CD4-positive, alpha-beta T cell (primary cell): ENCODE measurements at regions not wholly inside any gene's neighbourhood (a gene's known extent, or its start where the extent isn't known, plus 50 kb on each side); places are given as distances from the start of the nearest gene placed in this dataset.
A peak's percentile ranks its signal among the peaks of the same experiment; 100 is the strongest.
"Not testable (repeated sequence)": the region's sequence is repeated elsewhere in the genome, so short reads cannot be mapped to it uniquely, and the experiment has no call there.

Source experiments
- ATAC-seq: fragments of 200-7000 bp; cut with Tn5 transposase; one replicate; pipeline ENCODE4 v1.10.0; 2022; ENCODE audit warnings: mild to moderate bottlenecking; ENCODE audit not compliant: poor library complexity
- CTCF ChIA-PET: fragments of 350-600 bp; sonication (Branson Sonifier 250); formaldehyde crosslinking; loops from one replicate; lab custom pipeline; 2021; ENCODE audit warnings: antibody characterized with exemption, inconsistent platforms; lab: Charles Lee
- POLR2A ChIA-PET: fragments of 350-600 bp; sonication (Branson Sonifier 250); formaldehyde crosslinking; loops from one replicate; lab custom pipeline; 2021; ENCODE audit warnings: antibody characterized with exemption, inconsistent platforms; lab: Charles Lee
- DNase-seq, 14 experiments: peaks; one replicate each; pipeline ENCODE4 v3.0.0-alpha.2; 2013 to 2020; ENCODE audit warnings: mixed read lengths in 2 of 14
- H3K27ac ChIP-seq, 2 donors: one replicate each; pipeline versions ENCODE4 v1.5.1 to v1.7.0; 2013; ENCODE audit warnings: low read length in 2 of 2, low read depth in 1 of 2, mild to moderate bottlenecking in 1 of 2
- H3K27me3 ChIP-seq, 2 experiments: 1 replicate in 1 of 2; 2 replicates in 1 of 2; pipeline versions ENCODE4 v1.6.1 to v1.7.0; 2013; ENCODE audit warnings: low read length in 2 of 2, control low read depth in 1 of 2, mild to moderate bottlenecking in 1 of 2, moderate library complexity in 1 of 2; ENCODE audit not compliant: insufficient read depth in 2 of 2, control insufficient read depth in 1 of 2
- H3K36me3 ChIP-seq: one replicate; pipeline ENCODE4 v1.6.1; 2013; ENCODE audit warnings: low read length, control low read depth; ENCODE audit not compliant: insufficient read depth
- H3K4me1 ChIP-seq: one replicate; pipeline ENCODE4 v1.6.1; 2013; ENCODE audit warnings: low read length, control low read depth; ENCODE audit not compliant: insufficient read depth
- H3K4me3 ChIP-seq: one replicate; pipeline ENCODE4 v1.5.1; 2013; ENCODE audit warnings: mild to moderate bottlenecking, low read length, moderate library complexity
- H3K9me3 ChIP-seq, 2 experiments: 1 replicate in 1 of 2; 2 replicates in 1 of 2; pipeline versions ENCODE4 v1.6.1 to v1.7.0; 2013; ENCODE audit warnings: low read length in 2 of 2, mild to moderate bottlenecking in 2 of 2, control low read depth in 1 of 2, moderate library complexity in 1 of 2; ENCODE audit not compliant: control insufficient read depth in 1 of 2, insufficient read depth in 1 of 2
- H3K27ac Mint-ChIP-seq: one replicate; pipeline ENCODE4 v1.8.0; 2020; ENCODE audit warnings: mixed read lengths
- H3K27me3 Mint-ChIP-seq: one replicate; pipeline ENCODE4 v1.8.0; 2021; ENCODE audit warnings: mixed read lengths
- H3K36me3 Mint-ChIP-seq: one replicate; pipeline ENCODE4 v1.8.0; 2021; ENCODE audit warnings: low read depth, mixed read lengths
- H3K4me1 Mint-ChIP-seq: one replicate; pipeline ENCODE4 v1.8.0; 2021; ENCODE audit warnings: low read depth, mixed read lengths
- H3K4me3 Mint-ChIP-seq: one replicate; pipeline ENCODE4 v1.8.0; 2020; ENCODE audit warnings: mild to moderate bottlenecking, mixed read lengths
- H3K9me3 Mint-ChIP-seq: one replicate; pipeline ENCODE4 v1.8.0; 2020; ENCODE audit warnings: mixed read lengths
- intact Hi-C, 2 experiments: fragments of 100-400 bp; cut with DNase I in 1 of 2; cut with micrococcal nuclease in 1 of 2; formaldehyde crosslinking; loops; one replicate each; pipeline versions ENCODE4 v1.15.1 to v1.9.0; 2023 to 2025; cut with DNase I, micrococcal nuclease
- TF ChIP-seq, protein P1 (sequence below): fragments of 200-600 bp; IDR thresholded peaks from one replicate; pipeline ENCODE4 v1.8.0; 2022; ENCODE audit warnings: antibody characterized with exemption, mild to moderate bottlenecking

DNA sequence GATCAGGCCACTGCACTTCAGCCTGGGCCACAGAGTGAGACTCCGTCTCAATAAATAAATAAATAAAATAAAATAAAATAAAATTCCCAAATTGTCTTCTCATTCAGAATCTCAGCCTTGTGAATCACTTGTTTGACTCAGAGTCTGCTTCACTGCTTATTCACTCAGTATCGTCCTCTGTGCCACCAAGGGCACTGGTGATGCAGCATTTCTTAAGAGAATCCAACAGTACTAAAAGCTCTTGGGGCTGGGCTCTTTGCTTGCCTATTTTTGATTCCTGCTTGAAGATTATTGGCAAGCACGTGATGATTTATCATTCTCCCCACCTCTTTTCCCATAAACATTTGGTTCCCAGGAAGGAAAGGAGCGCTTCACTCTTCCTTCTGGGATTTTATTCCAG, 54.8 kb upstream of the HMGB1 start:
- H3K4me1 ChIP-seq, result no peaks in the 10 kb centered on the region
- TF ChIP-seq, protein P1, sequence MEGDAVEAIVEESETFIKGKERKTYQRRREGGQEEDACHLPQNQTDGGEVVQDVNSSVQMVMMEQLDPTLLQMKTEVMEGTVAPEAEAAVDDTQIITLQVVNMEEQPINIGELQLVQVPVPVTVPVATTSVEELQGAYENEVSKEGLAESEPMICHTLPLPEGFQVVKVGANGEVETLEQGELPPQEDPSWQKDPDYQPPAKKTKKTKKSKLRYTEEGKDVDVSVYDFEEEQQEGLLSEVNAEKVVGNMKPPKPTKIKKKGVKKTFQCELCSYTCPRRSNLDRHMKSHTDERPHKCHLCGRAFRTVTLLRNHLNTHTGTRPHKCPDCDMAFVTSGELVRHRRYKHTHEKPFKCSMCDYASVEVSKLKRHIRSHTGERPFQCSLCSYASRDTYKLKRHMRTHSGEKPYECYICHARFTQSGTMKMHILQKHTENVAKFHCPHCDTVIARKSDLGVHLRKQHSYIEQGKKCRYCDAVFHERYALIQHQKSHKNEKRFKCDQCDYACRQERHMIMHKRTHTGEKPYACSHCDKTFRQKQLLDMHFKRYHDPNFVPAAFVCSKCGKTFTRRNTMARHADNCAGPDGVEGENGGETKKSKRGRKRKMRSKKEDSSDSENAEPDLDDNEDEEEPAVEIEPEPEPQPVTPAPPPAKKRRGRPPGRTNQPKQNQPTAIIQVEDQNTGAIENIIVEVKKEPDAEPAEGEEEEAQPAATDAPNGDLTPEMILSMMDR, result no peak
- DNase-seq (no peak), ATAC-seq (no peak)
- Mint-ChIP-seq H3K27me3 (no peaks in the 10 kb centered on the region), H3K4me3 (no peak overlapping the region), H3K27ac (no peak overlapping the region), H3K4me1 (peaks cover 7% of the 10 kb centered on the region), H3K36me3 (no peaks in the 10 kb centered on the region), H3K9me3 (no peaks in the 10 kb centered on the region)
- no peak overlapping the region for H3K4me3 ChIP-seq
- no peaks in the 10 kb centered on the region for H3K9me3 ChIP-seq
- no peak overlapping the region for H3K27ac ChIP-seq
- intact Hi-C loops, result loop anchor here in 1 of 2 experiments (10.0 kb wide), 1 partner anchor 54 kb away; no protein-coding TSS in a partner anchor
- H3K27me3 ChIP-seq, result no peaks in the 10 kb centered on the region
- ChIA-PET POLR2A (no interaction called here), CTCF (no interaction called here)
- H3K36me3 ChIP-seq, result no peaks in the 10 kb centered on the region

- no peaks in the 10 kb centered on the region for H3K36me3 ChIP-seq
- H3K27ac Mint-ChIP-seq, result no peak overlapping the region
- TF ChIP-seq, protein P1, result no peak
- peaks cover 12% of the 10 kb centered on the region for H3K4me1 Mint-ChIP-seq
- H3K4me3 Mint-ChIP-seq, result no peak overlapping the region
- no peak for ATAC-seq
- ChIA-PET POLR2A (no interaction called here), CTCF (no interaction called here)
- H3K36me3 Mint-ChIP-seq, result no peaks in the 10 kb centered on the region
- H3K9me3 ChIP-seq, result no peaks in the 10 kb centered on the region
- no peaks in the 10 kb centered on the region for H3K9me3 Mint-ChIP-seq
- H3K4me1 ChIP-seq, result no peaks in the 10 kb centered on the region
- intact Hi-C loops, result loop anchor here in 1 of 2 experiments (10.0 kb wide), 1 partner anchor 52 kb away; no protein-coding TSS in a partner anchor
- no peak for DNase-seq
- no peaks in the 10 kb centered on the region for H3K27me3 Mint-ChIP-seq
- no peak overlapping the region for H3K27ac ChIP-seq
- no peak overlapping the region for H3K4me3 ChIP-seq
- H3K27me3 ChIP-seq, result no peaks in the 10 kb centered on the region
Measured at GRCh38 chr13:30523211-30523610, 57.5 kb upstream of the HMGB1 start.

GRCh38 chr13:30523817-30524216, 58.1 kb upstream of the HMGB1 start:
- ATAC-seq, H3K4me3 Mint-ChIP-seq, H3K27ac ChIP-seq, H3K9me3 ChIP-seq, DNase-seq, CTCF ChIA-PET, H3K27ac Mint-ChIP-seq, H3K9me3 Mint-ChIP-seq, H3K4me1 ChIP-seq, H3K4me3 ChIP-seq, H3K36me3 ChIP-seq, H3K27me3 ChIP-seq, H3K27me3 Mint-ChIP-seq, POLR2A ChIA-PET, H3K36me3 Mint-ChIP-seq: not testable (repeated sequence)
- H3K4me1 Mint-ChIP-seq, result peaks cover 12% of the 10 kb centered on the region
- intact Hi-C loops, result loop anchor here in 1 of 2 experiments (10.0 kb wide), 1 partner anchor 51 kb away; no protein-coding TSS in a partner anchor

- intact Hi-C loops, result loop anchor here in 1 of 2 experiments (10.0 kb wide), 1 partner anchor 50 kb away; no protein-coding TSS in a partner anchor
- H3K27me3 ChIP-seq, H3K4me3 ChIP-seq, CTCF ChIA-PET, H3K36me3 ChIP-seq, H3K27me3 Mint-ChIP-seq, H3K36me3 Mint-ChIP-seq, H3K4me3 Mint-ChIP-seq, H3K4me1 ChIP-seq, H3K27ac ChIP-seq, H3K9me3 Mint-ChIP-seq, POLR2A ChIA-PET, H3K9me3 ChIP-seq: not testable (repeated sequence)
- Mint-ChIP-seq H3K27ac (peak overlapping the region; percentile 63), H3K4me1 (peaks cover 12% of the 10 kb centered on the region)
- DNase-seq, result peak in 5 of 14 experiments; percentile 2 to 57 (median 40)
- ATAC-seq, result peak; percentile 97
Measured at GRCh38 chr13:30525212-30525611, 59.5 kb upstream of the HMGB1 start.
